ENCODE measurements at regions not wholly inside any gene's neighbourhood (a gene's known extent, or its start where the extent isn't known, plus 50 kb on each side); places are given as distances from the start of the nearest gene placed in this dataset.
"Not testable (repeated sequence)": the region's sequence is repeated elsewhere in the genome, so short reads cannot be mapped to it uniquely, and the experiment has no call there.

GRCh38 chr9:2279138-2279537, 264.0 kb downstream of the SMARCA2 start:
- DNase-seq (ENCODE audit: low read depth): not testable (repeated sequence)

DNA sequence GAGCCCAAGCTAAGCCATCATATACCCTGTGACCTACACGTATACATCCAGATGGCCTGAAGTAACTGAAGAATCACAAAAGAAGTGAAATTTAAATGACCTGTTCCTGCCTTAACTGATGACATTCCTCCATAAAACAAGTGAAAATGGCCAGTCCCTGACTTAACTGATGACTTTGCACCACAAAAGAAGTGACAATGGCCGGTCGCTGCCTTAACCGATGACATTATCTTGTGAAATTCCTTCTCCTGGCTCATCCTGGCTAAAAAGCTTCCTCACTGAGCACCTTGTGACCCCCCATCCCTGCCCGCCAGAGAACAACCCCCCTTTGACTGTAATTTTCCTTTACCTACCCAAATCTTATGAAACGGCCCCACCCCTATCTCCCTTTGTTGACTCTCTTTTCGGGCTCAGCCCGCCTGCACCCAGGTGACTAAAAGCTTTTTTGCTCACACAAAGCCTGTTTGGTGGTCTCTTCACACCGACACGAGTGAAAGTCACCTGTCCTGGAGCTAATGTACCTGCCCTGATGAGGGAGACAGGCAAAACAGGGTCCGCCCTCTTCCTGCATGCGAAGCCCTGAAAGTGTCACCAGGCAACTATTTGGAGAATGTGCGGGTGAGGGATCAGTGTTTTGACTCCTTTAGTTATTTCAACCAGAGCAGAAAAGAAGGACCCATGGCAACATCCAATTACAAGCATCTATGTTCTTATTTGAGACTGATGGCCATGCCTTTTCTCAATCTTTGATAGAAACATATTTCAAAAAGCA, 266.1 kb downstream of the SMARCA2 start:
- no peak for DNase-seq (ENCODE audit: low read depth)

- DNase-seq (ENCODE audit: low read depth): no peak
These were observed 266.6 kb downstream of the SMARCA2 start for GRCh38 chr9:2281803-2282185.

DNA sequence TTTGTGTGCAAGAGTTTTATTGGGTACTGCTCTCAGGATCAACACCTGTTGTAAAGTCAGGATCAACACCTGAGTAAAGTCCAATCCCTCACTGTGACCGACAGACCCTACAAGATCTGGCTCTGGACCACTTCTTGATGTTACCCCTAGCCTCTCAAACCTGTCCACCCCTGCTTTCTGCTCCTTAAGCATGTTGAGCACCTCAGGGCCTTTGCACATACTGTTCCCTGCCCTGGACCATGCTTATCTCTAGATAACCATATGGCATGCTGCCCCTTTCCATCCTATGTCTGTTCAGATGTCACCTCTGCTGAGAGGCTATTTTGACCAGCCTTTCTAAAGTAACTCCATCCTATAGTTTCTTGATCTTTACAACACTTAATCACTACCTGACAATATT, 269.6 kb downstream of the SMARCA2 start:
- no peak for DNase-seq (ENCODE audit: low read depth)

GRCh38 chr9:2285416-2286332, 270.5 kb downstream of the SMARCA2 start:
- DNase-seq (ENCODE audit: low read depth): no peak

GRCh38 chr9:2286333-2286705, 271.2 kb downstream of the SMARCA2 start:
- no peak for DNase-seq (ENCODE audit: low read depth)

GRCh38 chr9:2286825-2287455, 271.8 kb downstream of the SMARCA2 start:
- DNase-seq (ENCODE audit: low read depth): no peak

- no peak for DNase-seq (ENCODE audit: low read depth)
These were observed 273.2 kb downstream of the SMARCA2 start for GRCh38 chr9:2288309-2288708.

- DNase-seq (ENCODE audit: low read depth): no peak
These were observed 274.1 kb downstream of the SMARCA2 start for GRCh38 chr9:2289263-2289662.

DNA sequence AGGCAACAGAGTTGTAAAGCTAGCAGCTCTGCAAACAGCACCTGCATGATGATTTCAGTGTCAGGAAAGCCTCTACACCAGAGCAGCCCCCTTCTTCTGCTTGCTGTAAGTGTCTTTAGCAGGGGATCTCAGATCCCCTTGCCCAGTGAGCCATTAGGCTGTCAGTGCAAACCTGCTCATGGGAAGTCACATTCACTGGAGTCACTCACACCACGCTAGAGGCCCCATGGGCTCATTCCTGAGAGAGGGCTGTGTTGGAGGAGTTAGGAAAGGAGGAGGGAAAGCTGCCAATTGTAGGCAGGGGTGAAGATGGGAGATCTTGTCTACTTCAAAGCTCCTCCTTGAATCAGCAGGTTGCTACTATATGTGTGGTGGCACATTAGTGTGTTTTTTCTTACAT, 275.2 kb downstream of the SMARCA2 start:
- no peak for DNase-seq (ENCODE audit: low read depth)

DNA sequence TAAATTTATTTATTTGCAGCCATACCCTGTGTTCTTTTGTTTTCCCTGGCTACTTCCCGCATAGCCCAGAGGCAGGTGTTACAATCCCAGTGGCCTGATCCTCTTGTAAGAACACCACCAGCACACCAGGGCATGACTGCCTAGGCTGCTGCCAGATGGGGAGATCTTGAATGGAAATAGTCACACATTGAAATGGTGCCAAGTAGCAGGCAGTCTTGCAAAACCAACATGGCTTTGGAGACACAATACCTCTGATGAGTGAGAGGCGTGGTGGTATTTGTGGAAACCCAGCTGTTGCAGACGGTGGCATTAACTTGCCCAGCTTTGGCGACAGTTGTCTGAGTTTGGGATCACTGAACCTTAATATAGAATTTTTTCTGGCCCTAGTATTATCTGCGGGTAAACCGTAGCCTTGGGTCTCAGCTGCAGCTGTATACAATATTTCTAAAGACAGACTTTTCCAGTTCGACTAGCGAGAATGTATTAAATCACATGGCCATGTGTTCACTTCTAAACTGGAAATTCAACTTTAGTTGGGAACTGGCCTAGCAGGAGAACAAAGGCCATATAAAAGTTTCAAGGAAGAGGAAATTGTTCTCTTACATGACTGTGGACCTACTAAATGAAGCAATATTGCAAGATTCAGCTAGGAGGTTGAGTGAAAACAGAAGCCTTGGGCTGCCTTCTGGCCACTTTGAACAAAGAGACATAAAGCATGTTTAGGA, 277.0 kb downstream of the SMARCA2 start:
- no peak for DNase-seq (ENCODE audit: low read depth)

GRCh38 chr9:2292733-2293132, 277.6 kb downstream of the SMARCA2 start:
- DNase-seq (ENCODE audit: low read depth): no peak

- DNase-seq (ENCODE audit: low read depth): no peak
These were observed 282.6 kb downstream of the SMARCA2 start for GRCh38 chr9:2297771-2298170.

GRCh38 chr9:2298217-2298616, 283.1 kb downstream of the SMARCA2 start:
- DNase-seq (ENCODE audit: low read depth): no peak

DNA sequence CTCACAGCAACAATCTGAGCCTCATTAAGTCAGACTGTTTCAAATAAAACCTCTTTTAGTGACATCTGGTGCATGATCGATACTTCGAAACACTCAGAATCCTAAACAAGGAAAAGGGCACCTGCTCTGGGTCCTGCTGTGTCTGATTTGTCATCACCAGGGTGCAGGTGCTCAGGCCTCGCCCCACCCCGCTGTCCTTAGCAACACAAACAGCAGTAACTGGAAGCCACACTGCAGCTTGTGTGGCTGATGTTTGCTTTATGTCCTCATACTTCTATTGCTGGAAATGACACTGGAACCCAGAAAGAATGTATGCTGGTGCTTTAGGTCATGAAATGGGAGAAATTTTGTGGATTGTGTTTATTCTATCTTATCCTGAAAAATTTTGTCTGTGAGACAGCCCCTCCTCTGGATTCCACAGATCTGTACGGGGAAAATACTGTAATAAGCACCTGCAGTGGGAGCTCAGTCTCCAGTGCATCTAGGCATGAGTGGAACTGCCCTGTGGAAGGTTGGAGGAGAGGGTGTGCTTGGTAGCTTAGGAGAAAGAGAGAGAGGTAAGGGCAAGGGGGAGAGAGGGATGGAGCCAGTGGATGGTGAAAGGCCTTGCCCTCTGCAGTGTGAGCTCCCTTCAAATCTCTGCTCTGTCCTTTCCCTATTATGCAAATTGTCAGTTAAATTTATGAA, 284.2 kb downstream of the SMARCA2 start:
- no peak for DNase-seq (ENCODE audit: low read depth)

- no peak for DNase-seq (ENCODE audit: low read depth)
These were observed 284.7 kb downstream of the SMARCA2 start for GRCh38 chr9:2299843-2300205.

DNA sequence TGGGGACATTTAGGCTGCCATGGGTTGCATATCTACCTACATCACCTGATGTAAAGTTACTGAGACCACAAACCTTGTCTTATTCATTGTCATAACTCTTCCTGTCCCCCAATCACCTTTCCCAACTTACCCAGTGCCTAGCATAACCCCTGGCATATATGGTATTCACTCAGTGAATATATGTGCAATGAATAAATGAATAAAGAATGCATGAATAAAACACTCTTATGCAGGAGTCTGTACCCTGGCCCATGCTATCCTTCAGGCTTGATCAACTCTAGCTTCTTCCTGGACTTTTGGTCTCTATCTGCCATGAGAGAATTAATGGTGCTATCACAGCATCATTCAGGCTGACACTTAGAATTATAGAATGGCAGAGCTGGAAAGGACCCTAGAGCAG, 285.2 kb downstream of the SMARCA2 start:
- no peak for DNase-seq (ENCODE audit: low read depth)

GRCh38 chr9:2302606-2303005, 287.5 kb downstream of the SMARCA2 start:
- DNase-seq (ENCODE audit: low read depth): no peak

DNA sequence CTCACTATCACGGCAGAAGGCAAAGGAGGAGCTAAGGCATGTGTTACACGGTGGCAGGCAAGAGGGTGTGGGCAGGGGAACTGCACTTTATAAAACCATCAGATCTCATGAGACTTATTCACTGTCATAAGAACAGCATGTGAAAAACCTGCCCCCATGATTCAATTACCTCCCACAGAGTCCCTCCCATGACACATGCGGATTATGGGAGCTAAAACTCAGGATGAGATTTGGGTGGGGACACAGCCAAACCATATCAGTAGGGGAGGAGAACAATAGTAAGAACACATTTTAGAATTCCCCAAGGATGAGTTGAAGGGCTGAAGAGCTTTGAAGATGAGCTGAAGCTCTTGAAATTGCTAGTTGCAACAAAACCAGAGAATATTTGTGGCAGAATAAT, 287.9 kb downstream of the SMARCA2 start:
- DNase-seq (ENCODE audit: low read depth): no peak

DNA sequence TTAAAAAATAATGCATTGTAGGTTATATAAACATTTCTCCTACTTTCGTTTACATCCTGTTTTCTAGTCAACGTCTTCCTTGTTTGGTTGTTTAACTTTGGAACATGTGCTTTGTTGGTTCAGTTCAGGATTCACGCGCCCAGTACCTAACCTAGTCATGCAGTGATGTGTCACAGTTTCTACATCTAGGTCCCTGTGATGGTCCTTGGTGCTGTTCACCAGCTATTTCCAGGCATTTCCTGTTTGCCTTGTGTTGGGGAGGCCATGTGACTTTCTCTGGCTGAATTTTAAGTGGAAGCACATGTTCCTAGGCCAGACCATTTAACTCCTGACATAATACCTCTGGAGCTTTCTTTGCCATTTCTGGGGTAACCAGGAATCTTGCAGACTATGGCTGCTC, 292.3 kb downstream of the SMARCA2 start:
- no peak for DNase-seq (ENCODE audit: low read depth)

- DNase-seq (ENCODE audit: low read depth): no peak
These were observed 296.8 kb downstream of the SMARCA2 start for GRCh38 chr9:2311920-2312319.

DNA sequence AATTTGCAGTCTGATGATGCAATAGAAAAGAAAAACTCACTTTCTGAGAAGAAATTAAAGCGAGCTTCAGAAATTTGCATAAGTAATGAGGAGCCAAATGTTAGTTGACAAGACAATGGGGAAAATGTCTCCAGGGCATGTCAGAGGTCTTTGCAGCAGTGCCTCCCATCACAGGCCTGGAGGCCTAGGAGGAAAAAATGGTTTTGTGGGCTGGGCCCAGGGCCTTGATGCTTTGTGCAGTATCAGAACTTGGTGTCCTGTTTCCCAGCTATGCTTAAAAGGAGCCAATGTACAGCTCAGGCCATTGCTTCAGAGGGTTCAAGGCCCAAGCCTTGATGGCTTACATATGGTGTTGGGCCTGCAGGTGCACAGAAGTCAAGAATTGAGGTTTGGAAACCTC, 298.4 kb downstream of the SMARCA2 start:
- no peak for DNase-seq (ENCODE audit: low read depth)
